Stimulated activated CD8-positive, alpha-beta memory T cell treated with anti-CD3 and anti-CD28 coated beads, Interleukin-2, amount 100 ng/mL, for 48 hours (primary cell): ENCODE measurements at regions not wholly inside any gene's neighbourhood (a gene's known extent, or its start where the extent isn't known, plus 50 kb on each side); places are given as distances from the start of the nearest gene placed in this dataset.
"Not testable (repeated sequence)": the region's sequence is repeated elsewhere in the genome, so short reads cannot be mapped to it uniquely, and the experiment has no call there.

Source experiments
- DNase-seq, 2 donors: peaks; one replicate each; pipeline ENCODE4 v3.0.0-alpha.2; 2020; ENCODE audit warnings: low read depth in 2 of 2

DNA sequence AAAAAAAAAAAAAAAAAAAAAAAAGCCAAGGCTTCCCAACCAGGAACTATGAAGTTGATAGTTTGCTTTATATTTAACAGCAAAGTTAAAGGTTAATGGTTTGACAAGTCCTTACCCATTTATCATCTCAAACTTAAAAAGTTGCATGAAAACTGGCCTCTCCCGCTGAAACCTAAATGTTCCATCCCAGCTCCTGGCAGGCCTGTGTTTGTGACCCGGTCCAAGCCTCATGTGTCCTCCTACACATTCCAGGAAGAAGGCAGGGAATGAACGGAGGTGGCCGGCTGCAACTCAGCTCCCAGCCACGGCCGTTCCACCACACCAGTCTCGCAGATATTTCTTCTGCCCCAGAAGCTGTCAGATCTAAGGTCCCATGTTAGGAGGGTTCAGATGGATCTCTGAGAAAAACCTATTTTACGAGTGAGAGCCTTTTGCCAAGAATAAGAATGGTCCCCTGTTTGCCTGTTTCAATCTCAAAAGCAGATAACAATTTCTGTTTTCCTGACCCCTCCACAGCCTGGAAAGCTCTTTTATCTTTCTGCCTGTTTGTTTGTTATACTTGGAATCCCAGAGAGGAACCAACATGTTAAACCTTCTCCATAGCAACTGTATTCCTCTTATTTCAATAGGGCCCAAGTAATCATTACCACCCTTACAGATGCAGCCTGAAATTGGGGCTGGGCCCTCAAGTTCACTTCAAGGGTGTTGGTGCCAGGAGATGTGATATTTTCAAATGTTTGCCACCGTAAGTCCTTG is 56.5 kb downstream of the KCTD12 start:
- no peak for DNase-seq

DNA sequence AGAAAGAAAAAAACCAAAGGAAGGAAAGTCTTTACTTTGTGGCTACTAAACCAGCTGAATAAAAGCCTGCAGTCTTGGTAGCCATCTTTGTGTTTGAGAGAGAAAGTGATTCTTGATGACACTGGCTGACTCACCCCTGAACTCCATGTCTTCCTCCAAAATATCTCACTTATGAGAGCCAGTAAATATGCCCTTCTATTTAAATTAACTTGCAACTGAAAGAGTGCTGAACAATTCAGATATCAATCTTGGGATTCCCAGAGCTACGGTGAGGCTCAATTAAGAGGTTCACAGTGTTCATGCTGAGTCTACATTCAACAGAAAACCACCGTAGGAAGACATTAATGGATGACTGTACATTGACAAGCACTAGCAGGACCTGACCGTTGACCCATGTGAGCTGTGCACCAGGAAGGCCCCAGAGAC is 57.9 kb downstream of the KCTD12 start:
- no peak for DNase-seq

DNA sequence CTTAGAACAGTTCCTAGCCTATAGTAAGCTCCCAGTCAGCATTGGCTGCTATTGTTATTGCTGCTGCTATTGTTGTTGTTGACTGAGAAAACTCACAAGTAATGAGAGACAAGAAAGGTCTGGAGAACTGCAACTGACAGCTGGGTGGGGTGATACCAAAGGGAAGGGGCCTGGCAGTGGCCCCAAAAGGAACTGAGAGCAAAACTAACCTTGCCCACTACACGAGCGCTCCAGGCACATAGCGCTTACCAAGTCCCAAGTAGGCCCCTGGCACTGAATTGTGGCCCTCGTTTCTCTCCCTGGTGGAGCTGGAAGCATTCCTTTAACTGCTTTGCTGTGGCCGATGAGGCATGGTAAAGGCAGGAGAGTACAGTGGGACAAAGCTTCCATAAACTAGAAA is 59.7 kb downstream of the KCTD12 start:
- no peak for DNase-seq

GRCh38 chr13:76825430-76825829 is 60.8 kb downstream of the KCTD12 start:
- DNase-seq = no peak

DNA sequence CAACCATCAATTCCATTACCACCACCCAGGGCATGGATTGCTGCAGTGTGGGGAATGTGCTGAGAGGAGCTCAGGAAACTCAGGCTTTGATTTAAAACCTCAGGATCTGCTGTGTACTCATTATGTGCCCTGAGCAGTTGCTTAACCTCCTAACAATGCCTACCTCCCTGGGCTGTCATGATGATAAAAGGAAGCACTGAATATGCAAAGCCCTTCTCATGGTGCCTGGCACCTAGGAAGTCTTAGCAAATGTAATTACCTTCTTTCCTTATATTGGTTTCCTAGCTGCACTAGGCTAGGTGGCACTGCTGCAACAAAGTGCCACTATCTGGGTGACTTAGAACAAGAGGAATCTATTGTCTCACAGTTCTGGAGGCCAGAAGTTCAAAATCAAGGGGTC is 62.2 kb downstream of the KCTD12 start:
- no peak for DNase-seq

DNA sequence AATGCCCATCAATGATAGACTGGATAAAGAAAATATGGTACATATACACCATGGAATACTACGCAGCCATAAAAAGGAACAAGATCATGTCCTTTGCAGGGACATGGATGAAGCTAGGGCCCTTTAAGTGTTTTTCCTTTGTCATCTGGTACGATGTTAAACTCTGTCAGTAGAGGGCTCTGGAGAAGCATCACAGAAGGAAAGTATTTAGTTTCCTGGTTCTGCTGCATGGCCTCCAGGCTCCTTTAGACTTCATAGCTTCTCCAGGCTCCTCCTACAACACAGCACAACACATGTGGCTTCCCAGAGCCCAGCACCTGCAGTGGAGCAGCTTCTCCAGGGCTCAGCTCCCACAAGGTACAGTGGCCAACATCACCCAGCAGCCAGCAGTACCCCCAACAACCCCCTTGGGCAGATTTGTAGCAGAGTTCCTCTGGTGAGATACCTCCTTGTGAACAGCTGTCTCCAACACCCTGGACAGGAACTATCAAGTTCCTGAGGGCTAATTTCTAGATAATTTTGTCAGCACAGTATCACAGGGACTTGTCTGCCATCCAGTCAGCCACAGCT is 63.4 kb downstream of the KCTD12 start:
- no peak for DNase-seq

- DNase-seq = not testable (repeated sequence)
Observed at GRCh38 chr13:76821222-76821621, 65.0 kb downstream of the KCTD12 start.

DNA sequence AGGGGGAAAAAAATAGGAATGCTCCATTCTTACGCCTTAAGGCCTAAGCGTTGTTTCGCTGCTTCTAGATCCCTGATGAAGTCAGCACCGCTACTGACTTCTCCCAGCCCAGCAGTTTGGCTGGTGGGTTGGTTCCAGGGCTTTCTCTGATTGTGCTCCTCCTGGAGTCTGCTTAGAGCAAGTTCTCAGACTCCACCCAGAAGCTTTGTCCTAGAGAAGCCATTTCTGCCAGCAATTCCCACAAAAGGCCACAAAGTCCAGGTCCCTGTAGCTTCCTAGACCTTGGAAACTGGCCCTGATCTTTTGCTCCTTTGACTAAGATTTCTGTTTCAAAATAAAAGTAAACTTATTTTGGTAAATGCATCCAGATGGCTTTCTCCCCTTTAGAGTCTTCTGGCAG is 65.4 kb downstream of the KCTD12 start:
- no peak for DNase-seq

- no peak for DNase-seq
Observed at GRCh38 chr13:76816394-76816793, 69.8 kb downstream of the KCTD12 start.

DNA sequence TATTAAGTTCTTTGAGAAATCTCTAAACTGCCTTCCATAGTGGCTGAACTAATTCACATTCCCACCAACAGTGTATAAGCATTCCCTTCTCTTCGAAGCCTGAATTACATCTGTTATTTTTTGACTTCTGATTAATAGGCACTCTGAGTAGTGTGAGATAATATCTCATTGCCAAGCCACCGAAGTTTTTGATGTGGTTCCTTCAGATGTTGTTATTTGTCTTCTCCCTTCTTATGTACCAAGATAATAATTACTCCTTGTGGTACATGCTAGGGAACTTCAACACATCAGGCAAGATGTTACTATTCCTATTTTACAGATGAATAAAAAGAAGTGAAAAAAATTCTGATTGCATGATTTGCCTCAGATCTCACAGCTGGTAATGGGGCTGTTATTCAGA is 70.9 kb downstream of the KCTD12 start:
- no peak for DNase-seq

DNA sequence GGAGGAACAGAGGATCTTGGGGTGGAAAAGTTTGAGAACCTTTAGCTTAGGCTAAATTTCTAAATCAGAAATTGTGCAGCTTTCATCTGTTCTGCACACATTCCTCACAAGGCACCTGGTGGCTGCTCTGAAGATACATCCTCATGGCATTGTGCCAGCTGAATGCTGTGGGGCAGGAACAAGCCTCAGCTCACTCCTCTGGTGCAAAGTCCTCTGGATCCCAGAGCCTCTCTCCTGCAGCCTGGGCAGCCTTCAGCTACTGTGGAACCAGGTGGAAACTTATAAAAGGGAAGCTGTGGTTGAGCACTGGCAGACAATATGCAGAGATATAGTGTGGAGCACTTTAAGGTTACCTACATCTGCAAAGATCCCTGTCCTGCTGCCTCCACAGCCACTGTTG is 72.3 kb downstream of the KCTD12 start:
- no peak for DNase-seq

- DNase-seq = no peak
Observed at GRCh38 chr13:76813000-76813691, 73.1 kb downstream of the KCTD12 start.

DNA sequence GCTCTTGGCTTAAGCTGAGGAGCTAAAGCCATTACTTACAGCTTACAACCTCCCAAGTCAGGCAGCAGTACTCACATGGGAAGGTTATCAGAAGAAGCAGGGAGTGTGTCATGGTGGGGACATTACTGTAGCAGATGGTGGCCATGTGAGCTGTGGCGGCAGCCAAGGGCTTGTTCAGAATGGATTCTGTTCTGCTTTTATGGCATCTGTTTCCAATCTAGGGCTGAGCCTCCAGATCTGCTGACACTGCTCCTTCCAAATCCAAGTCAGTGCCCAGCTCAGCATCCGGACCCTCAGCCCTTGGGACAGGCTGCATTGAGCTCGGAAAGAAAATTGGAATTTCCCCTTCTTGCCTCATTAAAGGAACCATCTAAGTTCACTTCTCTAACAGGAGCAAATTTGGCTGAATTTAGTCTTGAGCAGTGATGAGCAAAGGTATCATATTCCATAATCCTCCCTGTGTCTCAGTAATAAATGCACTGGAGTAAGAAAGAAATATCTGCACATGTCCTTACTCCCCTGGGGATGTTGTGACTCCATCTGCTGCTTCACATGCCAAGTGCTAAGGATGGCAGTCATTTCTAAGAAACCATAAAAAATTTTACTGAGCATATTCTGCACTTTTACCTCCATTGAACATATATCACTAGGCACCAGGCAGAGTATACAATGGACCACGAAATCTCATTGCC is 73.9 kb downstream of the KCTD12 start:
- no peak for DNase-seq

DNA sequence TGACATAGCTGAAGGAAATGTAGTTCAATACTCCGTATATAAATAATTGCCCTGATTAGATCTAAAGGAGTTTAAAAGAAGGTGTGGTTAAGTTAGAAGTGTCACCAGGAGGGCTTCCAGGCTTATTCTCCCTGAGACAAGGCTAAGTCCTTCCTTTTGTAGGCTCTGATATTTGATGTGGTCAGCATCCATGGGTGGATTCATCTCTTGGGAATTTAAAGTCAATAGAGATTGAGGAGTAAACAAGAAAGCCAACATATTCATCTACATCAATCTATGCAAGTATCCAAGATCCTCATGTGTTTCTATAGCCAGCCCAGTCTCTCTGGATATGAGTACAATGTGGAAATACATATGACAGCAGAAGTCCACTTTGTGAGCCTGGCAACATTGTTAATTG is 76.8 kb downstream of the KCTD12 start:
- DNase-seq = no peak

DNA sequence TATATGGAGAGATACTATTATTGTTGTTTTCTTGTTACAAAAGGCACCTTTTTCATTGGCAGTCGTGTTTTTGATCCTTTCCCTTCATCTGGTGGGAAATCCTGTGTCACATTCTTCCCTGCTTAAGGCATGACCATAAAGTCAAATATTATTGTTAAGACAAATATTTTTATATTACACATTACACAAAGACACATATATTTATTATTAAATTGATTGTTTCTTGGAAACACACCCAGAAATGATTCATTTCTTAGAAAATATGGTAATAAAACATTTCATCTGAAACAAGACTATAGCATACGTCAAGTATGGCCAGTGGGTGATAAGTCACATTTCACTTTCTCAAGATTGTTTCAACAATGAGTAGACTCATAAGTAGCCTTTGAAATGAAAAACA is 77.3 kb downstream of the KCTD12 start:
- DNase-seq = no peak

- no peak for DNase-seq
Observed at GRCh38 chr13:76804801-76805200, 81.4 kb downstream of the KCTD12 start.

DNA sequence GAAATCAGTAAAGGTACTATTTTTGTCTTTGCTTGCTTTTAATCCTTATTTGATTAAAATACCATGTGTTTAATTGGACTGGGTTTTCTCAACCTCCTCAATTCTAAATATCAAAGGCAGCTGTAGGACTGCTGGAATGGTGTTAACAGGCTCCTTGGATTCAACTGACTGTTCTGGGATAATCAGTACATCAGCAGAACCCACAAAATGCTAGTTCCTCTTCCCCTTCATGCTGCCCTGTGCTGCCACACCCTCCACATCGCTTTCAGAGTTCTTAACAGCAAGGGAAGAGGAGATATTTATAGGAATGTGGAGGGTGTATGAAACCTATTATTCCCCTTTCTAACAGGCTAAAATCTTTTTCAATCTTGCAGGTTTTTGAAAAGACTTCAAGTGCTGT is 82.4 kb downstream of the KCTD12 start:
- DNase-seq = no peak

- no peak for DNase-seq
Observed at GRCh38 chr13:76800943-76801342, 85.3 kb downstream of the KCTD12 start.

GRCh38 chr13:76799696-76800095 is 86.5 kb downstream of the KCTD12 start:
- no peak for DNase-seq

DNA sequence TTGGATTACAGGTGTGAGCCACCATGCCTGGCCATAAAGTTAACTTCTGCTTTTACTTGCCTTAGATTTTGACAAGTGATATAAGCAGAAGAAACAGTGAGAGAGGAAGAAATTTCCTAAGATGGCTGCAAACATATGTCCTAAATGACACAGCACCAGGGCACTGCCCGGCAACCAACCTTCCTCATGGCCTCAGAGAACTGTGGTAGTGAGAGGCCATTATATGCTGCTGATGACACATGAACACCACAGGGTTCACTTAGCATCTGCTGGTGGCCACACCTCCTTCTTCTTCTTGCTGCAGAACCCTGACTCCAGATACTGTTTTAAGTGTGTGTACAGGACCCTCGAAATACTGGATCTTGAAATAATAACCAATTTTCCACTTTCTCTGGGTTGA is 88.2 kb downstream of the KCTD12 start:
- DNase-seq = no peak

DNA sequence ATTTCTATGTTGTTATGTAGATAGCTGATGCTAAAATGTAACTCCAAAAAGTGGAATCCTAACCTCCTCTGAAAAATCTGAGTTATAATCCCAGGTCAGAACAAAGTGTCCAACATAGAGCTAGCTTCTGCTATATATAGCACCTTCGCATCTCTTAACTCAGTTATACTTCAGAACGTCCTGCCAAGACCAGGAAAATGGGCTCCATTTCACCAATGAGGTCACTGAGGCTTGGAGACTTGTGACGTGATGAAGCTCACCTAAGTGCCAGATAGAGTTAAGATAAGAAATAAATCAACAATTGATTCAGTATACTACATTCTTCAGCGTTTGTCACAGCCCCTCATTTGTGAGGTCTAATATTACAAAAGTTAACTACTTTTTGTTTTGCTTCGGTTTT is 88.8 kb downstream of the KCTD12 start:
- no peak for DNase-seq

- DNase-seq = no peak
Observed at GRCh38 chr13:76796851-76797250, 89.4 kb downstream of the KCTD12 start.
